Body of pancreas (tissue), 4 donors: ENCODE measurements at regions not wholly inside any gene's neighbourhood (a gene's known extent, or its start where the extent isn't known, plus 50 kb on each side); places are given as distances from the start of the nearest gene placed in this dataset.

ENCODE experiments used
- ATAC-seq: fragments of 150-250 bp; one replicate; pipeline ENCODE4 v1.9.1; 2016
- DNase-seq, 4 donors: peaks; one replicate each; pipeline ENCODE4 v3.0.0-alpha.2; 2019
- H3K27ac ChIP-seq, 4 donors: fragments of 200-600 bp; sonication (generic); 1 replicate in 3 of 4; 2 replicates in 1 of 4; pipeline versions ENCODE4 v1.5.1 to v1.6.1; 2016 to 2019; ENCODE audit warnings: mild to moderate bottlenecking in 1 of 4, mixed read lengths in 1 of 4, moderate library complexity in 1 of 4
- H3K27me3 ChIP-seq, 2 donors: fragments of 200-600 bp; sonication (generic); one replicate each; pipeline ENCODE4 v1.6.0; 2016; ENCODE audit warnings: mild to moderate bottlenecking in 1 of 2
- H3K36me3 ChIP-seq, 2 donors: fragments of 200-600 bp; sonication (generic); replicated peaks in 1 of 2; 2 replicates each; pipeline ENCODE4 v1.5.1; 2016; ENCODE audit warnings: low read depth in 2 of 2; ENCODE audit not compliant: insufficient read depth in 1 of 2
- H3K4me1 ChIP-seq: fragments of 200-600 bp; sonication (generic); one replicate; pipeline ENCODE4 v1.6.0; 2016
- H3K4me3 ChIP-seq, 2 donors: fragments of 200-600 bp; sonication (generic); 1 replicate in 1 of 2; 2 replicates in 1 of 2; pipeline ENCODE4 v1.5.1; 2016 to 2019
- H3K9me3 ChIP-seq, 3 donors: fragments of 200-600 bp; sonication (generic); 1 replicate in 2 of 3; 2 replicates in 1 of 3; pipeline ENCODE4 v1.5.1; 2016
- POLR2A ChIP-seq, 3 donors: fragments of 450-650 bp; IDR thresholded peaks; one replicate each; pipeline ENCODE4 v1.6.1; 2016; ENCODE audit warnings: antibody characterized with exemption in 3 of 3, mild to moderate bottlenecking in 2 of 3
- WGBS, 2 donors: methylation state at CpG; one replicate each; pipeline ENCODE4 v1.1.5; 2017; 5-methylcytosine and 5-hydroxymethylcytosine counted together
- intact Hi-C: fragments of 100-400 bp; cut with DNase I; formaldehyde crosslinking; loops from one replicate; pipeline ENCODE4 v1.15.1; 2023
- TF ChIP-seq, protein P1 (sequence below), 7 experiments: fragments of 450-650 bp in 4 of 7; fragments of 200-600 bp in 3 of 7; sonication (generic) in 3 of 7; IDR thresholded peaks; one replicate each; pipeline ENCODE4 v1.5.1; 2016 to 2019; ENCODE audit warnings: antibody characterized with exemption in 7 of 7

DNA sequence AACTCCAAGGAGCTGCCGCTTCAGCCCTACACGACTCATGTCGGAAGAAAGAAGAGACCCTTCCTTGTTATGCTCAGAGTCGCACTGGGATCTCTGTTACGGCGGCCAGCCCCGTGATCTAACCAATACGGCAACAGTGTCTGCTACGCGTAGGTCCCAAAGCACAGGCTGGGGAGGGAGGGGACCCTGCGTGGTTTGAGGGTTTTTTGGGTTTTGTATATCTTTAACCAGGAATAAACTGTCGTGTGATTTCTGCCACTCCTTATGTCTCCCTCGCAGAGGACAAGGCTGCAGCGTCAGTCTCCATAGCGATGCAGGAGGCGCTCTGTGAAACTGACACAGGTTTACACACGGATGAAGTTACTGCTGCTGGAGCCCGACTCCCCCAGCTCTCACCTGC is 60.0 kb upstream of the DIO3 start:
- no peaks in the 10 kb centered on the region for H3K27me3 ChIP-seq
- DNase-seq: peak in 1 of 4 donors; percentile 5
- no peak for ATAC-seq
- TF ChIP-seq POLR2A (IDR thresholded peaks at IDR 0.05): no peak
- TF ChIP-seq, protein P1, sequence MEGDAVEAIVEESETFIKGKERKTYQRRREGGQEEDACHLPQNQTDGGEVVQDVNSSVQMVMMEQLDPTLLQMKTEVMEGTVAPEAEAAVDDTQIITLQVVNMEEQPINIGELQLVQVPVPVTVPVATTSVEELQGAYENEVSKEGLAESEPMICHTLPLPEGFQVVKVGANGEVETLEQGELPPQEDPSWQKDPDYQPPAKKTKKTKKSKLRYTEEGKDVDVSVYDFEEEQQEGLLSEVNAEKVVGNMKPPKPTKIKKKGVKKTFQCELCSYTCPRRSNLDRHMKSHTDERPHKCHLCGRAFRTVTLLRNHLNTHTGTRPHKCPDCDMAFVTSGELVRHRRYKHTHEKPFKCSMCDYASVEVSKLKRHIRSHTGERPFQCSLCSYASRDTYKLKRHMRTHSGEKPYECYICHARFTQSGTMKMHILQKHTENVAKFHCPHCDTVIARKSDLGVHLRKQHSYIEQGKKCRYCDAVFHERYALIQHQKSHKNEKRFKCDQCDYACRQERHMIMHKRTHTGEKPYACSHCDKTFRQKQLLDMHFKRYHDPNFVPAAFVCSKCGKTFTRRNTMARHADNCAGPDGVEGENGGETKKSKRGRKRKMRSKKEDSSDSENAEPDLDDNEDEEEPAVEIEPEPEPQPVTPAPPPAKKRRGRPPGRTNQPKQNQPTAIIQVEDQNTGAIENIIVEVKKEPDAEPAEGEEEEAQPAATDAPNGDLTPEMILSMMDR (IDR thresholded peaks at IDR 0.05): no peak
- no peak overlapping the region for H3K27ac ChIP-seq
- H3K9me3 ChIP-seq: no peaks in the 10 kb centered on the region
- H3K36me3 ChIP-seq: no peaks in the 10 kb centered on the region
- peaks cover 9% of the 10 kb centered on the region for H3K4me1 ChIP-seq
- no peak overlapping the region for H3K4me3 ChIP-seq
- WGBS, 2 donors: 57 to 64% methylated on average over 15 to 18 of the region's 18 CpGs
- intact Hi-C loops: no loop called here

DNA sequence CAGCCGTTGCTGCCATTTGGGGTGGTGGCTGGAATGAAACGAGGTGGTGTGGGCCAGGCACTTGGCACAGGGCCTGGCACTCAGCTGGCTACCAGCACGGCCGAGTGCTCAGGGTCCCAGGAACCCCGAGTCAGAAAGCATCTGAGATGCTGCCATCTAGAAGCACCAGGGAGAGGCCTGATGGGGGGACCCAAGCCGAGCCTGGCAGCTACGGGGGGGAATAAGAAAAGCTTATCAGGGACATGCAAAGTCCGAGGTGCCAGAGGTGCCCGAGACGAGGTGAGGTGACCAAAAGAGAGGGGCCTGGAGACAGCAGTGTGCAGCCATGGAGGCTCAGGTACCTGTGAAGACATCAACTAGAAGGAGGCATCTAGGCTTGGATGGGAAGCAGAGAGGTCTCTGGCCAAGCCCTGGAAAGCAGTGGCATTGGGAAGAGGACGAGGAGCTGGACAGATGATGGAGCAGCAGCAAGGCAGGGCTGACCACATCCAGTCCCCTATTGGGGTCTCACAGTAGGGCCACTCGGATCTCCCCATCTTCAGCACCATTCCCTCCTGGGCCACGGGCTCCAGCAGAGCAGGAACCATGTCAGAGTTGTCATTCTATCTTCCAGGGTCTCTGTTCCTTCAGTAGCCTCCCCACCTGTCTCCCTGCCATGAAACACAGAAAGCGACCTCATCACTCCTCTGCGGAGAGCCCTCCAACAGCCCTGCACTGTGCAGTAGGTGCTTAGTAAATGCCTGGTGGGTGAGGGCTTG is 59.3 kb upstream of the DIO3 start:
- TF ChIP-seq, protein P1 (IDR thresholded peaks at IDR 0.05): no peak
- TF ChIP-seq POLR2A (IDR thresholded peaks at IDR 0.05): no peak
- 68 to 69% methylated on average over 15 of the region's 15 CpGs for WGBS, 2 donors
- ATAC-seq: no peak

DNA sequence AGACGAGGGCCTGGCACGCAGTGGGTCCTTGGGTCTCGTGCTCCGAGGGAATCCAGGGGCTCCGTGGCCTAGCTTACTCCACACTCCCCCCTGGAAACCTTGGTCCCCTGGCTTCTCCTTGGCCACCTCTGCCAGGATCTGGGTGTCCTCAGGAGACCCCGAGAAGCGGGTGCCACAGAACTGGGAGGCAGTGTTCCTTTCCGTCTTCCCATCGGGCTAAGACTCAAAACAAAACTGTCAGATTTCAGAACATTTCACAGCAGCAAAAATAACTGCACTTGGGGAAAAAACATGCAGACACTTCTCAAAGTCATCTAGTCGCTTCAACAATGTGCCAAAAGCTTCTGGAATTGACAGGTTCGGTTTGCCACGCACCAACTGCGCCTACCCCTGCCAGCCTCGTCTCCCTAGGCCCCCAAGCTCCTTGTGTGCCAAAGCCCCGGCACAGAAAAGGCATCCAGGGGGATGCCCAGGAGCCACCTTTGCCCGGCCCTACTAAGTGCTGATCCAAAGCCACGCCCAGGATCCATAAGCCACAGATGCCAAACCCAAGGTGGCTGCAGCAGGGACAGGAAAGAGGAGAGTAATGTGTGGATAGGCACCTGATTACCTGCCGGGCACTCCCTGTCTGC is 58.4 kb upstream of the DIO3 start:
- Histone ChIP-seq H3K4me1 (peaks cover 6% of the 10 kb centered on the region), H3K27me3 (no peaks in the 10 kb centered on the region), H3K4me3 (no peak overlapping the region), H3K36me3 (no peaks in the 10 kb centered on the region), H3K9me3 (no peaks in the 10 kb centered on the region), H3K27ac (no peak overlapping the region)
- intact Hi-C loops: no loop called here
- DNase-seq (peak in 2 of 4 donors; percentile 3 to 4), ATAC-seq (no peak)
- 87 to 88% methylated on average over 18 of the region's 18 CpGs for WGBS, 2 donors
- TF ChIP-seq POLR2A (IDR thresholded peaks at IDR 0.05): no peak
- TF ChIP-seq, protein P1 (IDR thresholded peaks at IDR 0.05): no peak

More for the DNA sequence above, 59.3 kb upstream of the DIO3 start:
- Histone ChIP-seq H3K4me3 (no peak overlapping the region), H3K9me3 (no peaks in the 10 kb centered on the region), H3K4me1 (peaks cover 6% of the 10 kb centered on the region), H3K36me3 (no peaks in the 10 kb centered on the region), H3K27me3 (no peaks in the 10 kb centered on the region), H3K27ac (no peak overlapping the region)
- intact Hi-C loops: no loop called here
- peak in 2 of 4 donors; percentile 3 to 8 for DNase-seq

DNA sequence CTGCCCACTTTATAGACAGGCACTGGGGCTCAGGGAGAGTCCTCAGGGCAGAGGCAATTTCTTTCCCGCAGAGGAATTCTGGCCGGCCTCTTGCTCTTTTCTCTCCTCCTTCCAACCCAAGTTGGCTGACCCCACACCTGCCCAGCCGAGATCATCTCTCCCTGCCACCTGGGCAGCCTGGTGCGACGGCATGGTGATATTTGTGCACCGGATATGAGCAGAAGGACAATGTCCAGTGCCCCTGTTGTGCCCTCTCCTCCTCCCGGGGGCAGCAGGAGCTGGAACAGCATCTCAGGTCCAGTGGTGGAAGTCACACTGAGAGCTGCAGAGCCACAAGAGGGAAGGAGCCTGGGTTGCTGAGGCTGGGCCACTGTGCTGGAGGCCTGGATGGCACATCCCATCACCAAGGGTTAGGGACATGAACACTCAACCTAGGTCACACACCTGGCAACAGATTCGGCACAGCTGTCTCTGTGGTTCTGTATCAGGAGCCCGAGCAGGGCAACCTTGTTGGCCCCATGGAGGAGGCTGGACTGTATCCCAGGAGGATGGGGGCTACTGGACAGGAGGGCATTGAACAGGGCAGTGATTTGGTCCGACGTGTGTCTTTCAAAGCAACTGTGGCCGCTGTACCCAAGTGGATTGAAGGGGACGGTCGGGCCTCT is 57.7 kb upstream of the DIO3 start:
- no peak overlapping the region for H3K27ac ChIP-seq
- no peak for ATAC-seq
- WGBS, 2 donors: 93 to 94% methylated on average over 13 to 14 of the region's 14 CpGs
- no peak for TF ChIP-seq POLR2A (IDR thresholded peaks at IDR 0.05)
- no peak overlapping the region for H3K4me3 ChIP-seq
- H3K27me3 ChIP-seq: no peaks in the 10 kb centered on the region
- peak in 2 of 4 donors; percentile 4 to 7 for DNase-seq
- no peaks in the 10 kb centered on the region for H3K9me3 ChIP-seq
- H3K36me3 ChIP-seq: no peaks in the 10 kb centered on the region
- intact Hi-C loops: no loop called here
- peaks cover 6% of the 10 kb centered on the region for H3K4me1 ChIP-seq
